ENCODE measurements at regions not wholly inside any gene's neighbourhood (a gene's known extent, or its start where the extent isn't known, plus 50 kb on each side); places are given as distances from the start of the nearest gene placed in this dataset.

- peak; percentile 40 to 63 (median 45) for DNase-seq
Observed at GRCh38 chr18:11553098-11553940, 56.1 kb upstream of the SLC35G4 start.

GRCh38 chr18:11548916-11549551 lies 60.4 kb upstream of the SLC35G4 start:
- DNase-seq, result no peak

DNA sequence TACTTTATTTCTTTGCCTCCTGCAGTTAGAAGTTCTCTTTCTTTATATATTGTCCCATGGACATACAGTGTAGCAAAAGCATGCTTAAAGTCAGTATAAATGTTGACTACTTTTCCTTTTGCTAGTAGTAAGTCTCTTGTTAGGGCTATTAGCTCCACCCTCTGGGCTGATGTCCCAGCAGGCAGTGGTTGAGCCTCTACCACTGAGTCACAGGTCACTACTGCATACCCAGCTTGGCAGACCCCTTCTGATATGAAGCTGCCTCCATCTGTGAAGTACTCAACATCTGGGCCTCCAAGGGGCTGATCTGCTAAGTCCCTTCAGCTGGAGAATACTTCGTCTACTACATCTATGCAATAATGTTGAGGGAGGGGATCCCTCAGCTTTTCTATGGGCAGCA lies 61.0 kb upstream of the SLC35G4 start:
- DNase-seq, result no peak

DNA sequence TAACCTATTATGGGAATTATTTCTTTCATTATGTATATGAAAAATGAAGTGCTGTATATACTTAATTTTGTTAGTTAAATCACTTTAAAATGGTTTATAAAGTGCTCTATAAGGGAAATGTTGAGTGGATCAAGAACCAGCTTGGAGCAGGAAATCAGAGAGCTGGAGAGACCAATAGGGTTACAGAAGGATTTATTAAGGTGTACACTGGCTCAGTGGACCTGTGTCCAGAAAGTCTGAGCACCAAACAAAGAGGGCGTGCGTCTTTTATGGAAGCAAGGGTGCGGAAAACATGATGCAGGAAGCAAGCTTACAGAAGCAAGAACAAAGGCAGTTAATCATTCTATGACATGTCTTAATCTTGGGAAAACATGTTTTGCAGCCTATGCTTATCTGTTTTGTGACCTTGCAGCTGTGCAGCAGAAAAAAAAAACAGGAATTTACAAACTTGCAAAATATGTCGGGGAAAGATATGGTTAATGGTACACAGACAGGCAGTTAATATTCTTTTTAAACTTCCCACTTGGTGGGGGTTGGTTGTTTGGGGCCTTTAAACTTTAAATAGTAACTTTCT lies 65.2 kb upstream of the SLC35G4 start:
- no peak for DNase-seq

DNA sequence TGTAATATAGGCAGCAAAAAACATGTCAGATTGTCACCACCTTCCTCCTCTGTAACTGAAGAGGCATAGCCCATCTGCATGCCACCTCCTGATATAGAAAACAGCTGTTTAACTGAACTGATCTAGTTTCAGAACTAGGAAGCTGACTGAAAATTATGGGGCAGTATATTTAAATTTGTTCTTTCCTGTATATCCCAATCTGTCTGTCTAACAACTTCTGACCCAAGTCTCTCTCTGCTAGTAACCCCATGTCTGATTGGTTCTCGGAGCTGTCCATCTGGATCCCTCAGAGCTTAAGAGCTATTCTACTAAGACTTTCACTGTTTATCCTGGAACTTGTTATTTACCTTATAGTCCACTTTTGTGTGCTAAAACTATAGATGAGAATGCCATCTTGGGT lies 68.2 kb upstream of the SLC35G4 start:
- no peak for DNase-seq

DNA sequence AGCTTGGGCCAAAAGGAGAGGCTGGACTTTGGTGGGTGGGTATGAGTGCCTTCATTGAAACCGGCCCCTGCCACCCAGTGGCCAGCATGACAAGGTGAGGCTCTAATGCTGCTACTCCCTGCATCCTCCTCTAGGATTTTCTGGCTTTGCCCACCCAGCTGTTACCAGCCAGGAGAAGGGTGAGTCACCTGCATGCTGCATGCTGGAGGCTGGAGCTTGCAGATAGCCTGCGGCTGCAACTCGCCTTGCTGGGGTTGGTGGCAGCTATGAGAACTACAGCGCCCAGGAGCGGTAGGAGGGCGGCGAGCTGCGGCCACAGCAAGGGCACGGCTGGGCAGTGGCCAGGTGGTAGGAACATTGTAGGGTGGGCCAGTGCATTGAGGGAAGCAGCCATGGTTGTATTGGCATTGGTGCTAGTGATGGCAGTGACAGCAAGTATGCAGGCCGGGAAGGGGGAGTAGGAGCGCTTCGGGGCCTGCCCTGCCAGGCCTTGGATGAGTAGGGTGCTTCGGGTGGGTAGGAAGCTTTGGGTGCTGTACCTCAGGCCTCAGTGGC lies 75.4 kb upstream of the SLC35G4 start:
- DNase-seq, result no peak

DNA sequence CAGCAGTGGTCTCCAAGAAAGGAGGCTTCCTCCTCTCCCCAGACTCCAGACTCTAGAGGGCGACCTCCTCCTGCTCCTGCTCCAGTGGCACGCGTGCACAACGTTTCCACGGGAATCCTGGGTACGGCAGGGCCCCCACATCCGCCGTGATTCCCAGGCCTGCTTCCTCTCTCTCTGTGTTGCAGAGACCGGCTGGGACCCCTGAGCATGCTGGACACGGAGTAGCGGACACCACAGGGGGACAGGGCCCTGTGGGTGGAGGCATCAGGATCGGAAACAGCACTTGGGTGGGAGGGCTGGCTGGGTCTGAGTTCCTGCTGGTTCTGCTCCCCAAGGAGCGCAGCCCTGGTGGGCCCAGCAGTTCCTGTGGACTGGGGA lies 75.9 kb upstream of the SLC35G4 start:
- no peak for DNase-seq

GRCh38 chr18:11532758-11533512 lies 76.5 kb upstream of the SLC35G4 start:
- DNase-seq, result no peak

DNA sequence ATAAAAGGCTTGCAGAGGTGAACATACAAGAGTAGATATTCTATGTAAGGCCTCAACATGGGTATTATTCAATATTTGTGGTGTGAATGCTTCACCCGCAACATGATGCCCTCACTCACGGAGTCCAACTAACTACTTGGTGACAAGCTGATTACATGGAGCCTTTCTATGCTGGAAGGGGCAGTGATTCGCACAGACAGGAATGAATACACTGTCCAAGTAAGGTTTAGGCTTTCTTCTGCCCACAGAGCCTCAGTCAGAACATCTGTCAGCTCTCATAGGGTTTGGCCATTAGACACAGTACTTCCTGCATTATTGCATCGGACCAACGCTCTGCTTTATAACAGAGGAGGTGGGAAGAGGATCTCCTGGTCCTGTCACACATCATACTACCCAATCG lies 80.3 kb upstream of the SLC35G4 start:
- DNase-seq, result no peak

DNA sequence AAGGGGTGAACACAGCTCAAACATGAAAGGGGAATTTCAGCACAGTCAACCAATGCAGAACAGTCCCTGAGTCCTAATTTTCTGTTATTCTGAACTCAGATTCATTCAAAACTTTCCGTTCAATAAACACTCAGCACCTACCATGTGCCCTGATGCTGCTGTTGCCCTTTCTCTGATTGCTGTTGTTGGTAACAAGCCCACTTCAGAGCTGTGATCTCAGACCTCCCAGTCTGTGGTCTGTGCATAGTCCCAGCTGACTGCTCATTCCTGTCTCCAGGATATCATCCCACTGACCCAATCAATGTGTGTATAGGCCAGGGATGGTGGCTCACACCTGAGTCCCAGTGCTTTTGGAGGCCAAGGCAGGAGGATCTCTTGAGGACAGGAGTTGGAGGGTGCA lies 82.7 kb upstream of the SLC35G4 start:
- no peak for DNase-seq

GRCh38 chr18:11523804-11524203 lies 85.6 kb upstream of the SLC35G4 start:
- DNase-seq, result no peak

GRCh38 chr18:11522992-11523391 lies 86.4 kb upstream of the SLC35G4 start:
- DNase-seq, result no peak

- DNase-seq, result no peak
Observed at GRCh38 chr18:11521853-11522252, 87.5 kb upstream of the SLC35G4 start.

- no peak for DNase-seq
Observed at GRCh38 chr18:11520536-11520935, 88.9 kb upstream of the SLC35G4 start.

GRCh38 chr18:11518788-11519685 lies 90.4 kb upstream of the SLC35G4 start:
- peak; percentile 59 to 77 (median 68) for DNase-seq

GRCh38 chr18:11517704-11518103 lies 91.7 kb upstream of the SLC35G4 start:
- DNase-seq, result no peak

- DNase-seq, result no peak
Observed at GRCh38 chr18:11516751-11517503, 92.5 kb upstream of the SLC35G4 start.

- no peak for DNase-seq
Observed at GRCh38 chr18:11514267-11514666, 95.1 kb upstream of the SLC35G4 start.

DNA sequence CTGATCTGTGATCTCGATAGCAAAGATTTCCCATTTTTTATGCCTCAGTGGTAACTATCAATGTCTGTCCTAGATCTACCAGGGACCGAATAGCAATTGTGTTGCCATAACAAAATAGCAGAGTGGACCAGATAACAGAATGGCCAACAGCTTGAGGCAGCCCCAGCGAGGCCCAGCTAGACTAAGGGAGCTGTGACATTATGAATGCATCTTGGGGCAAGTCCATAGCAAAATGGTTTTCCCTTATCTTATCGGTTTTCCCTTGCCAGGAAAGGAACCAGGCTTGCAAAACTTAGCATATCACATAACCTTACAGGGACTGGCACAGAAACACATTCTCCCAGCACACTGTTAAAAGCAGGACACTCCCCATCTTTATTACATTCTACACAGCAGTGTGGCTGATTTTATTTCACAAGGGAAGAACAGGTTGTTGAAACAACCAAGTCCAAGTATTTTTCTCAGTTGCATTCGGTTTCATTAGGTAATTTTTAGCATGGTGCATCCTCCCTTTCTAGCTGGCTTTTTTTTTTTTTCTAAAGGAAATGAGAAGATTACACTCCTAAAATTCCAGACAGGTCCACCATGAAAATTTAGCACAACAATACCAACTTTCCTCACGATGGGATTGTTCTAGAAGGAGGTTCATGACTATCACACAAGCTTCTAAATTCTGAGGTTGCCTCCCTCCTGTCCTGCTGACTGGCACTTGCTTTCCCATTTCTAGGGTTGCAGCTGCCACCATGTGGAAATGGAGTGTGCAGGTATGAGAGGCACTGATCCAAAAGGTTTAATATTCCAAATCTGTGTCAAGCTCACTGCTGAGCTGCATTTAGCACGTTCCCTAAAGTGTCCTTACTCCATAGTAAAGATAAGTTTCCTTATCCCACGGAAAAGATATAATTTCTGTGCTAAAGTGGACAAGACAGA lies 97.0 kb upstream of the SLC35G4 start:
- no peak for DNase-seq

Data from suppressor macrophage (primary cell).